ENCODE measurements at regions not wholly inside any gene's neighbourhood (a gene's known extent, or its start where the extent isn't known, plus 50 kb on each side); places are given as distances from the start of the nearest gene placed in this dataset.

GRCh38 chr6:51029561-51029960, 210.9 kb downstream of the TFAP2B start:
- Histone ChIP-seq H3K4me1 (ENCODE audit: insufficient read depth) (peaks cover 5% of the 10 kb centered on the region; the same call in 1 of the 2 replicates), H4K20me1 (replicated peaks; ENCODE audit: insufficient read depth) (no peaks in the 10 kb centered on the region), H3K79me2 (replicated peaks; ENCODE audit: insufficient read depth) (no peaks in the 10 kb centered on the region), H3K36me3 (ENCODE audit: insufficient read depth) (no peaks in the 10 kb centered on the region), H2AFZ (no peak overlapping the region), H3K27ac (ENCODE audit: low read depth) (no peak overlapping the region), H3K27me3 (ENCODE audit: insufficient read depth) (no peaks in the 10 kb centered on the region), H3K4me3 (no peak overlapping the region), H3K9me2 (ENCODE audit: insufficient read depth) (no peaks in the 10 kb centered on the region), H3F3A (replicated peaks; ENCODE audit: low read depth) (no peaks in the 10 kb centered on the region), H3K4me2 (no peak overlapping the region)
- Mint-ChIP-seq H3K9me3 (peaks cover 12% of the 10 kb centered on the region), H3K36me3 (ENCODE audit: low read depth) (no peaks in the 10 kb centered on the region), H3K4me3 (no peak overlapping the region), H3K4me1 (peaks cover 15% of the 10 kb centered on the region; the same call in 2 of the 3 replicates), H3K27ac (no peak overlapping the region), H3K27me3 (ENCODE audit: insufficient read depth, low read depth, poor library complexity) (peaks cover 4% of the 10 kb centered on the region)
- TF ChIP-seq EZH2 (IDR thresholded peaks at IDR 0.05; ENCODE audit: low read depth, unreplicated experiment), result no peak
- TF ChIP-seq EZH2phosphoT487 (IDR thresholded peaks at IDR 0.05; ENCODE audit: unreplicated experiment), result no peak
- TF ChIP-seq NANOG (IDR thresholded peaks at IDR 0.05; ENCODE audit: borderline replicate concordance), result no peak
- TF ChIP-seq ETS1 (IDR thresholded peaks at IDR 0.05), result no peak
- TF ChIP-seq ZNF331 (CRISPR knock-in tag; IDR thresholded peaks at IDR 0.05; ENCODE audit: low read depth), result no peak
- TF ChIP-seq, protein P1, sequence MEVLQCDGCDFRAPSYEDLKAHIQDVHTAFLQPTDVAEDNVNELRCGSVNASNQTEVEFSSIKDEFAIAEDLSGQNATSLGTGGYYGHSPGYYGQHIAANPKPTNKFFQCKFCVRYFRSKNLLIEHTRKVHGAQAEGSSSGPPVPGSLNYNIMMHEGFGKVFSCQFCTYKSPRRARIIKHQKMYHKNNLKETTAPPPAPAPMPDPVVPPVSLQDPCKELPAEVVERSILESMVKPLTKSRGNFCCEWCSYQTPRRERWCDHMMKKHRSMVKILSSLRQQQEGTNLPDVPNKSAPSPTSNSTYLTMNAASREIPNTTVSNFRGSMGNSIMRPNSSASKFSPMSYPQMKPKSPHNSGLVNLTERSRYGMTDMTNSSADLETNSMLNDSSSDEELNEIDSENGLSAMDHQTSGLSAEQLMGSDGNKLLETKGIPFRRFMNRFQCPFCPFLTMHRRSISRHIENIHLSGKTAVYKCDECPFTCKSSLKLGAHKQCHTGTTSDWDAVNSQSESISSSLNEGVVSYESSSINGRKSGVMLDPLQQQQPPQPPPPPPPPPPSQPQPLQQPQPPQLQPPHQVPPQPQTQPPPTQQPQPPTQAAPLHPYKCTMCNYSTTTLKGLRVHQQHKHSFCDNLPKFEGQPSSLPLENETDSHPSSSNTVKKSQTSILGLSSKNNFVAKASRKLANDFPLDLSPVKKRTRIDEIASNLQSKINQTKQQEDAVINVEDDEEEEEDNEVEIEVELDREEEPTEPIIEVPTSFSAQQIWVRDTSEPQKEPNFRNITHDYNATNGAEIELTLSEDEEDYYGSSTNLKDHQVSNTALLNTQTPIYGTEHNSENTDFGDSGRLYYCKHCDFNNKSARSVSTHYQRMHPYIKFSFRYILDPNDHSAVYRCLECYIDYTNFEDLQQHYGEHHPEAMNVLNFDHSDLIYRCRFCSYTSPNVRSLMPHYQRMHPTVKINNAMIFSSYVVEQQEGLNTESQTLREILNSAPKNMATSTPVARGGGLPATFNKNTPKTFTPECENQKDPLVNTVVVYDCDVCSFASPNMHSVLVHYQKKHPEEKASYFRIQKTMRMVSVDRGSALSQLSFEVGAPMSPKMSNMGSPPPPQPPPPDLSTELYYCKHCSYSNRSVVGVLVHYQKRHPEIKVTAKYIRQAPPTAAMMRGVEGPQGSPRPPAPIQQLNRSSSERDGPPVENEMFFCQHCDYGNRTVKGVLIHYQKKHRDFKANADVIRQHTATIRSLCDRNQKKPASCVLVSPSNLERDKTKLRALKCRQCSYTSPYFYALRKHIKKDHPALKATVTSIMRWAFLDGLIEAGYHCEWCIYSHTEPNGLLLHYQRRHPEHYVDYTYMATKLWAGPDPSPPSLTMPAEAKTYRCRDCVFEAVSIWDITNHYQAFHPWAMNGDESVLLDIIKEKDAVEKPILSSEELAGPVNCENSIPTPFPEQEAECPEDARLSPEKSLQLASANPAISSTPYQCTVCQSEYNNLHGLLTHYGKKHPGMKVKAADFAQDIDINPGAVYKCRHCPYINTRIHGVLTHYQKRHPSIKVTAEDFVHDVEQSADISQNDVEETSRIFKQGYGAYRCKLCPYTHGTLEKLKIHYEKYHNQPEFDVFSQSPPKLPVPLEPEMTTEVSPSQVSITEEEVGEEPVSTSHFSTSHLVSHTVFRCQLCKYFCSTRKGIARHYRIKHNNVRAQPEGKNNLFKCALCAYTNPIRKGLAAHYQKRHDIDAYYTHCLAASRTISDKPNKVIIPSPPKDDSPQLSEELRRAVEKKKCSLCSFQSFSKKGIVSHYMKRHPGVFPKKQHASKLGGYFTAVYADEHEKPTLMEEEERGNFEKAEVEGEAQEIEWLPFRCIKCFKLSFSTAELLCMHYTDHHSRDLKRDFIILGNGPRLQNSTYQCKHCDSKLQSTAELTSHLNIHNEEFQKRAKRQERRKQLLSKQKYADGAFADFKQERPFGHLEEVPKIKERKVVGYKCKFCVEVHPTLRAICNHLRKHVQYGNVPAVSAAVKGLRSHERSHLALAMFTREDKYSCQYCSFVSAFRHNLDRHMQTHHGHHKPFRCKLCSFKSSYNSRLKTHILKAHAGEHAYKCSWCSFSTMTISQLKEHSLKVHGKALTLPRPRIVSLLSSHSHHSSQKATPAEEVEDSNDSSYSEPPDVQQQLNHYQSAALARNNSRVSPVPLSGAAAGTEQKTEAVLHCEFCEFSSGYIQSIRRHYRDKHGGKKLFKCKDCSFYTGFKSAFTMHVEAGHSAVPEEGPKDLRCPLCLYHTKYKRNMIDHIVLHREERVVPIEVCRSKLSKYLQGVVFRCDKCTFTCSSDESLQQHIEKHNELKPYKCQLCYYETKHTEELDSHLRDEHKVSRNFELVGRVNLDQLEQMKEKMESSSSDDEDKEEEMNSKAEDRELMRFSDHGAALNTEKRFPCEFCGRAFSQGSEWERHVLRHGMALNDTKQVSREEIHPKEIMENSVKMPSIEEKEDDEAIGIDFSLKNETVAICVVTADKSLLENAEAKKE (CRISPR knock-in tag; IDR thresholded peaks at IDR 0.05), result no peak
- TF ChIP-seq CREB1 (CRISPR knock-in tag; IDR thresholded peaks at IDR 0.05; ENCODE audit: low read depth), result no peak
- TF ChIP-seq POLR2AphosphoS5 (IDR thresholded peaks at IDR 0.05; ENCODE audit: low read depth), result no peak
- no peak for TF ChIP-seq JUNB (IDR thresholded peaks at IDR 0.05; ENCODE audit: unreplicated experiment)
- TF ChIP-seq, protein P2, sequence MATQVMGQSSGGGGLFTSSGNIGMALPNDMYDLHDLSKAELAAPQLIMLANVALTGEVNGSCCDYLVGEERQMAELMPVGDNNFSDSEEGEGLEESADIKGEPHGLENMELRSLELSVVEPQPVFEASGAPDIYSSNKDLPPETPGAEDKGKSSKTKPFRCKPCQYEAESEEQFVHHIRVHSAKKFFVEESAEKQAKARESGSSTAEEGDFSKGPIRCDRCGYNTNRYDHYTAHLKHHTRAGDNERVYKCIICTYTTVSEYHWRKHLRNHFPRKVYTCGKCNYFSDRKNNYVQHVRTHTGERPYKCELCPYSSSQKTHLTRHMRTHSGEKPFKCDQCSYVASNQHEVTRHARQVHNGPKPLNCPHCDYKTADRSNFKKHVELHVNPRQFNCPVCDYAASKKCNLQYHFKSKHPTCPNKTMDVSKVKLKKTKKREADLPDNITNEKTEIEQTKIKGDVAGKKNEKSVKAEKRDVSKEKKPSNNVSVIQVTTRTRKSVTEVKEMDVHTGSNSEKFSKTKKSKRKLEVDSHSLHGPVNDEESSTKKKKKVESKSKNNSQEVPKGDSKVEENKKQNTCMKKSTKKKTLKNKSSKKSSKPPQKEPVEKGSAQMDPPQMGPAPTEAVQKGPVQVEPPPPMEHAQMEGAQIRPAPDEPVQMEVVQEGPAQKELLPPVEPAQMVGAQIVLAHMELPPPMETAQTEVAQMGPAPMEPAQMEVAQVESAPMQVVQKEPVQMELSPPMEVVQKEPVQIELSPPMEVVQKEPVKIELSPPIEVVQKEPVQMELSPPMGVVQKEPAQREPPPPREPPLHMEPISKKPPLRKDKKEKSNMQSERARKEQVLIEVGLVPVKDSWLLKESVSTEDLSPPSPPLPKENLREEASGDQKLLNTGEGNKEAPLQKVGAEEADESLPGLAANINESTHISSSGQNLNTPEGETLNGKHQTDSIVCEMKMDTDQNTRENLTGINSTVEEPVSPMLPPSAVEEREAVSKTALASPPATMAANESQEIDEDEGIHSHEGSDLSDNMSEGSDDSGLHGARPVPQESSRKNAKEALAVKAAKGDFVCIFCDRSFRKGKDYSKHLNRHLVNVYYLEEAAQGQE (IDR thresholded peaks at IDR 0.05; ENCODE audit: unreplicated experiment), result no peak
- TF ChIP-seq, protein P3, sequence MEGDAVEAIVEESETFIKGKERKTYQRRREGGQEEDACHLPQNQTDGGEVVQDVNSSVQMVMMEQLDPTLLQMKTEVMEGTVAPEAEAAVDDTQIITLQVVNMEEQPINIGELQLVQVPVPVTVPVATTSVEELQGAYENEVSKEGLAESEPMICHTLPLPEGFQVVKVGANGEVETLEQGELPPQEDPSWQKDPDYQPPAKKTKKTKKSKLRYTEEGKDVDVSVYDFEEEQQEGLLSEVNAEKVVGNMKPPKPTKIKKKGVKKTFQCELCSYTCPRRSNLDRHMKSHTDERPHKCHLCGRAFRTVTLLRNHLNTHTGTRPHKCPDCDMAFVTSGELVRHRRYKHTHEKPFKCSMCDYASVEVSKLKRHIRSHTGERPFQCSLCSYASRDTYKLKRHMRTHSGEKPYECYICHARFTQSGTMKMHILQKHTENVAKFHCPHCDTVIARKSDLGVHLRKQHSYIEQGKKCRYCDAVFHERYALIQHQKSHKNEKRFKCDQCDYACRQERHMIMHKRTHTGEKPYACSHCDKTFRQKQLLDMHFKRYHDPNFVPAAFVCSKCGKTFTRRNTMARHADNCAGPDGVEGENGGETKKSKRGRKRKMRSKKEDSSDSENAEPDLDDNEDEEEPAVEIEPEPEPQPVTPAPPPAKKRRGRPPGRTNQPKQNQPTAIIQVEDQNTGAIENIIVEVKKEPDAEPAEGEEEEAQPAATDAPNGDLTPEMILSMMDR (conservative IDR thresholded peaks at IDR 0.05; ENCODE audit: low read depth in 2 of 2), result no peak
- TF ChIP-seq ZNF114 (CRISPR knock-in tag; IDR thresholded peaks at IDR 0.05), result no peak
- ATAC-seq (no peak), DNase-seq (ENCODE audit: low spot score) (no peak)
